Right lobe of liver (tissue), 4 donors: ENCODE measurements at regions not wholly inside any gene's neighbourhood (a gene's known extent, or its start where the extent isn't known, plus 50 kb on each side); places are given as distances from the start of the nearest gene placed in this dataset.

Experiments used
- POLR2A ChIP-seq: fragments of 450-650 bp; IDR thresholded peaks from one replicate; pipeline ENCODE4 v1.6.1; 2017; ENCODE audit warnings: antibody characterized with exemption, mild to moderate bottlenecking
- TF ChIP-seq, protein P1 (sequence below), 4 donors: fragments of 200-600 bp in 3 of 4; fragments of 450-650 bp in 1 of 4; IDR thresholded peaks; one replicate each; pipeline versions ENCODE4 v1.5.1 to v1.8.0; 2016 to 2022; ENCODE audit warnings: antibody characterized with exemption in 4 of 4, mild to moderate bottlenecking in 2 of 4
- donor health status: DM: no; HTN: no; CAD: no.
- donor health status: DM: no; HTN: no; CAD: no.
- donor health status: DM: no; HTN: yes; CAD: no.

DNA sequence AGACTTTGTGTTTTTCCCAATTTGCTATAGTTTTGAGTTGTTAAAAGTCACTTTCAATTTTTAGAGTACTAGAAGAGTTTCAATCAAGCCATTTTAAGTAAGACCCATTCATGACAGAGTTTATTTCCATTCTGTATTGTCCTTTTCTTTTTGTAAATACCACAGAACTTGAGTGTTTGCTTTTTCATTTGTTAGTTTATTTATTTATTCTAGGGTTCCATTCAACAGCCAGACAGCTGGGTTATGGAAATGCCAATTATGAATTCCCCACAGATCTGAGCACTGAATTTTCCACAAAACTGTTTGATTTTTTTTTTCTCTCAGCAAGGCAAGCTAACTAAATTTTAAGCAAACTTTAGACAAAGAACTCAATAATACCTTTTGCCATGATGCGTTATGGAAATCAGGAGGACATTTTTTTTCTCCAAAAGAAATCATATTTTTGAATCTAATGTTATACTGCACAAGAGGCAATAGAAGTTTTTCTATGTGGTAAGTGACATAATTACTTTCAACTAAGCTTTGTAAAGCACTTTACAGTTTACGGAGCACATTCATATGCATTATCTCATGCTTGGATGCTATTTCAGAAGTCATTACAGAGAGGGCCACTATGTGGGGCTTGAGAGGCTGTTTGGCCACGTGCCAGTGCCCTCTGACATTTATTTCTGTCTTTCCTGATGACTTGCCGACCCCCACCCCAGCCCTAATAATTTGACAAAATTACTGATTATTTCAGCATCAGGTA is 181.5 kb downstream of the VRK1 start:
- TF ChIP-seq, protein P1, sequence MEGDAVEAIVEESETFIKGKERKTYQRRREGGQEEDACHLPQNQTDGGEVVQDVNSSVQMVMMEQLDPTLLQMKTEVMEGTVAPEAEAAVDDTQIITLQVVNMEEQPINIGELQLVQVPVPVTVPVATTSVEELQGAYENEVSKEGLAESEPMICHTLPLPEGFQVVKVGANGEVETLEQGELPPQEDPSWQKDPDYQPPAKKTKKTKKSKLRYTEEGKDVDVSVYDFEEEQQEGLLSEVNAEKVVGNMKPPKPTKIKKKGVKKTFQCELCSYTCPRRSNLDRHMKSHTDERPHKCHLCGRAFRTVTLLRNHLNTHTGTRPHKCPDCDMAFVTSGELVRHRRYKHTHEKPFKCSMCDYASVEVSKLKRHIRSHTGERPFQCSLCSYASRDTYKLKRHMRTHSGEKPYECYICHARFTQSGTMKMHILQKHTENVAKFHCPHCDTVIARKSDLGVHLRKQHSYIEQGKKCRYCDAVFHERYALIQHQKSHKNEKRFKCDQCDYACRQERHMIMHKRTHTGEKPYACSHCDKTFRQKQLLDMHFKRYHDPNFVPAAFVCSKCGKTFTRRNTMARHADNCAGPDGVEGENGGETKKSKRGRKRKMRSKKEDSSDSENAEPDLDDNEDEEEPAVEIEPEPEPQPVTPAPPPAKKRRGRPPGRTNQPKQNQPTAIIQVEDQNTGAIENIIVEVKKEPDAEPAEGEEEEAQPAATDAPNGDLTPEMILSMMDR (IDR thresholded peaks at IDR 0.05) = no peak
- no peak for TF ChIP-seq POLR2A
